NCI-H2196 (cell line): ENCODE measurements at regions not wholly inside any gene's neighbourhood (a gene's known extent, or its start where the extent isn't known, plus 50 kb on each side); places are given as distances from the start of the nearest gene placed in this dataset.
"Not testable (repeated sequence)": the region's sequence is repeated elsewhere in the genome, so short reads cannot be mapped to it uniquely, and the experiment has no call there.

ENCODE experiments used
- DNase-seq: peaks from one replicate; lab custom pipeline; 2025; ENCODE audit not compliant: unreplicated experiment; lab: John Stamatoyannopoulos, UW

GRCh38 chr2:53212576-53212975, 555.0 kb upstream of the CHAC2 start:
- no peak for DNase-seq

DNA sequence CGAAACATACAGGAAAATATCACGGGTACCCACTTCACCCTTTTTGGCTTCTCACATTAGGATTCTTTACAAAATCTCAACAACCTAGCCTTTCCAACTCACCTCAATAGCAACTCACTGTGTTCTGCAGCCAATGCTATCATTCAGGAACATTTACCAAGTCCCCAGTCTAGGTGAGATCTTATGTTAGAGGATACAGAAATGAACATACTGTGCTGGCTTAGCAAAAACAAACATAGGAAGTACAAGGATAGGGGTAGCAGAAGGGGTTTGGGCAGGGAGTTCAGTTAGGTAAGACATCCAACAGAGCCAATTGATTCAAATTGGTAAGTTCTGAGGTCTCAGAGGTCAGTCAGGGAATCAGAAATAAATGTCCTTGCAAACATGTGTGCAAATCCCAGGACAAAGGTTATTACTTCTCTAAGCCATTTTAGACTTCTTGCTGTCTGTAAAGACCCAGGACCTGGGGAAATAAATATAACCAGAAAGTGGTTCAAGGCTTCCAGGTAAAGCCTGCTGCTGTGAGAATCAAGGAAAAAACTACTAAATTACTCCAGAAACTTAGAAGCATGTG, 556.3 kb upstream of the CHAC2 start:
- DNase-seq, result no peak

DNA sequence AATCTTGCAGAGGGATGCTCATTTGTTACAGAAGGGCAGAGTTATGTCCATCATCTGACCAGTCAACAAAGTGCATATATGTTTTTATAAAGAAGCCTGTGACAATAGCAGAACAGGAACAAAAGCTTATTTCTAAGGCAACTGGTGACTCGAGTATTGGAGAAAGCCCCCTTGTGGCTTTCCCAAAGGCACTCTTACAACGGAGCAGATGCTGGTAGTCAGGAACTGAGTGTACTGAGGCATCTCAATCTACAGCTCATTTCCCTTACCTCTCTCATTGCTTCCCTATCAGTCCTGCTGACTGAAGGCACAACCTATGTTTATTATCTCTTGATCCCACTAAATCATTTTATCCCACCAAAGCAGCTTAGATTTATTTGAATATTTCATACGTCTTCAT, 557.1 kb upstream of the CHAC2 start:
- DNase-seq, result no peak

DNA sequence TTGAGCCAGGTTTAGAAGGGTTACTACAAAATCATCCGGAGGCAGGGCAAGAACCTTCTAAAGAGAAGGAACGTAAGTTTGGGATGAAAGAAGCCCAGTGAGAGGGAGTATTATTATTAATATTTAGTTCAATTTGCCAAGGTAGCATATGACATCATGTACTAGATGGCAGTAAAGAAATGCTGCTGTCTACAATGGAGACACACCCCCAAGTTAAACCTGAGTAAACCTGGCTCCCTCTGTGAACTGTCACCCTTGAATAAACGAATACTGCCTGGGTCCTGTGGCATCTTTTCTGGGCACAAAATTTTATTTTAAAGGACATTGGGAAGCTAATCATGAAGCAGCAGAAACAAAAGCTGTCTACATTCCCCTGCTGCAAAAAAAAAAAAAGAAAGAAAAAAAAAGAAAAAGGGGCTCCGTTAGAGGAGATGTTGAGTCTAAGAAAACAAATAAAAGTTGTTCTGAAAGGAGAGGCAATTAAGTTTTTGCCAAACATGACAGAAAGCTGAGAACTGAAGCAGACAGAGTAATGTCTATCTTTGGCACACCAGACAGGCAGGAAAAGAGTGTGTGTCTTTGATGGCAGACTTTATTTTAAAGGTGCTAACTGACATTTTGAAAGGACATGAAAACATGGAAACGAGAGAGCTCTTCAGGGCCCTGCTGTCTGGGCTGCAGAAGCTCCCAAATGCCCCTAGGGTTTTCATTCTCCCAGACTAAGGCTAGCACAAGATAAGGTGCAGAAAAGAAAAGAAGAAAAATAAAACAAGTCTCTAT, 557.7 kb upstream of the CHAC2 start:
- DNase-seq, result no peak

DNA sequence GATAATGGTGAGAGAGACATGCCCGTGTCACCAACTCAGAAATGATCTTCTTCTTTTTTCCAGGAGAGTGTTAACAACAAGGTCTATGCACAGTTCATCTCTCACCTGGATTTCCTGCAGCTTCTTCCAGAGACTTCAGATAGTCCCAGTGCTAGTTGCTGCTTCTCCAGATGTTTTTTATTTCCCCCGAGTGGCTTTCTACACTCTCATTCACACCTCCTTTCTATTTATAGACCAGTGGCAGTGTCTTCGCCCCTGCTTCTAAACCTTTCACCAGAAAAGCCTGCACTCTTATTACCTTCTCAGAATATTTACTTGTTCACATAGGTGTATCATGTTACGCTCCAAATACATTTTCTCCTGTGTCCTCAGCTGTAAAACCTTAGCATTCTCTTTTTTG, 558.8 kb upstream of the CHAC2 start:
- DNase-seq, result no peak

DNA sequence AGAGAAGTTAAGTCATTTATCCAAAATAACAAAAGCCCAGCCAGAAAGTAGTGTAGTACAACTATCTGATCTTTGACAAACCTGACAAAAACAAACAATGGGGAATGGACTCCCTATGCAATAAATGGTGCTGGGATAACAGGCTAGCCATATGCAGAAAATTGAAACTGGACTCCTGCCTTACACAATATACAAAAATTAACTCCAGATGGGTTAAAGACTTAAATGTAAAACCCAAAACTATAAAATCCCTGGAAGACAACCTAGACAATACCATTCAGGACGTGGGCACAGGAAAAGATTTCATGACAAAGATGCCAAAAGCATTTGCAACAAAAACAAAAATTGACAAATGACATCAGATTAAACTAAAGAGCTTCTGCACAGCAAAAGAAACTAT, 561.4 kb upstream of the CHAC2 start:
- not testable (repeated sequence) for DNase-seq

GRCh38 chr2:53202063-53202462, 565.5 kb upstream of the CHAC2 start:
- no peak for DNase-seq

- no peak for DNase-seq
Observed at GRCh38 chr2:53200072-53200471, 567.5 kb upstream of the CHAC2 start.

DNA sequence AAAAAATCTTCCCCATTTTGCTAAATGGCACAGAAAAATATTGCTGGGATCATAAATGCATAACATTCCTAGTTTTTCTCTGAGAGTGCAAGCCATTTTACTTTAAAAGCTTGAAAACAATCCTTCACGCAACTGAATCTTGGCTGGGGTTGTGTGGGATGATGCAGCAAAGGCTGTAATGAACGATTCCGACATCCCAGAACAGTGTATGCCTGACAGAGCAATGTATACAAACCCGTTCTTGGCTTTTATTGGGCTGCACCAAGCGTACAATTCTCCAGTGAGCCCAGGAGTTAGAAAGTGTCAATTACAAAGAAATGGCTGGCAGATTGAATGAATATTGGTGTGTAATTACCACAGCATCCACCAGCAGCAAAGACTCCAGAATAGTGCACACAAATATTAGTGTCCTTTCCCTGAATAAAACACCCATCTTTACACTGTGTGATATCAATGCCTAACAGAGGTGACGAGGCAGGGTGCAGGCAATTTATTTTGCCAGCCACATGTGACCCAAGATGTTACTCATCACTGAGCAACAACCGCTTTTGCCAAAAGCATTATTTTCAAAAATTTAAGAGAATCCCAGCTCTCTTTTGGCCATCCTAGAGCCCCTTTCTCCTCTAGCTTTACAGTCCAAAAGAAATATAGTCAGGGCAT, 578.6 kb upstream of the CHAC2 start:
- DNase-seq, result no peak

DNA sequence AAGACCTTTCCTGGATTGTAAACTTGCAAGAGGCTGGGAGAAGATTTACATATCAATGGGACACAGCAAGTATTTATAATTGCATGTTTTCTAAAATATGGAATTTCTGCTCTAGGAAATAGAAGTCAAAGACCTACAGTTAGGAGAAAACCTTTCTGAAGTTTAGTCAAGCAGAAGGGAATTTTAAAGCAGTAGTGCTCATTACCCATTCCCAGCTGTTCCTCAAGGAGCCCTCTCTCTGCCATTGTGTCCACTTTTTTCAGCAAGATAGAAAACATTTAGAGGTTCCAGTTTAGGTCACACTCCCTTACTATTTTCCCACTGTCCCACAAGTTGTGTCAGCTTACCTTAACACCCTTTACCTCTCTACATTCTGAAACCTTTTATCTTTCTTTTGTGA, 584.0 kb upstream of the CHAC2 start:
- DNase-seq, result no peak

DNA sequence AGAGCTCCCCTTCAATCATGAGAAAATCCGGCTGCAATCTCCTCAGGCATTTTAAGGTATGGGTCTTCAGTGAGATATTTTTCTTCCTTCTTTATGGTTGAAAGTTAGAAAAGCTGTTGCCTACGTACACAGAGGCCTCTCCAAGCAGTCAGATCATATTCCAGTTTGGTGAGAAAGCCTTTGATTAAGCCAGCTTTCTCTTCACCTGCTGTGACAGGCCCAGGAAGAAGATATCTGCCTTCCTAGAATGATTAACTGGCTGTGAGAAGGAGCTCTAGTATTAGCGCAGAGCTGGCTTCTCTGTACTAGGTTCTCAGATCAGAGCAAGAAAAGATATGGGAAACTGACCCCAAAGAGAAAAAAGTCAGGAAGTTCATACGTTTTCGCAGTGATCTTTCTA, 585.0 kb upstream of the CHAC2 start:
- no peak for DNase-seq

GRCh38 chr2:53181759-53182158, 585.8 kb upstream of the CHAC2 start:
- no peak for DNase-seq

DNA sequence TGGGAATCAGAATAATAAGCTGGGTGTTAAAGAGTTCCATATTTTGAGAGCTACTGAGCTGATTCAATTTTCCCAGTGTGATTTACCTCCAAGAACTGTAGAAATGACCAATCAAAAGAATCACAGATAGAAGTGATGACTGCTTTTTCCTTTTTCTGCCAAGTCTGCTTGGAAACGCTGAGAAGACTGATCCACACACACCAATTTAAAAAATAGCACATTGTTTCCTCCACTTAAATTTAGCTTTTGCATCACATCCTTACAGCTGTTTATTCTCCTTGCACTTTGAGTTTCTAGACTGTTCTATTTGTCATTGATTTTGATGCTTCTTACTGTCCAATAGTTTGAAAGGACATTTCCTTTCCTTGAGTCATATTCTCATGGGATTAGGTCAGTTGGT, 590.3 kb upstream of the CHAC2 start:
- no peak for DNase-seq

- no peak for DNase-seq
Observed at GRCh38 chr2:53174539-53174938, 593.1 kb upstream of the CHAC2 start.

DNA sequence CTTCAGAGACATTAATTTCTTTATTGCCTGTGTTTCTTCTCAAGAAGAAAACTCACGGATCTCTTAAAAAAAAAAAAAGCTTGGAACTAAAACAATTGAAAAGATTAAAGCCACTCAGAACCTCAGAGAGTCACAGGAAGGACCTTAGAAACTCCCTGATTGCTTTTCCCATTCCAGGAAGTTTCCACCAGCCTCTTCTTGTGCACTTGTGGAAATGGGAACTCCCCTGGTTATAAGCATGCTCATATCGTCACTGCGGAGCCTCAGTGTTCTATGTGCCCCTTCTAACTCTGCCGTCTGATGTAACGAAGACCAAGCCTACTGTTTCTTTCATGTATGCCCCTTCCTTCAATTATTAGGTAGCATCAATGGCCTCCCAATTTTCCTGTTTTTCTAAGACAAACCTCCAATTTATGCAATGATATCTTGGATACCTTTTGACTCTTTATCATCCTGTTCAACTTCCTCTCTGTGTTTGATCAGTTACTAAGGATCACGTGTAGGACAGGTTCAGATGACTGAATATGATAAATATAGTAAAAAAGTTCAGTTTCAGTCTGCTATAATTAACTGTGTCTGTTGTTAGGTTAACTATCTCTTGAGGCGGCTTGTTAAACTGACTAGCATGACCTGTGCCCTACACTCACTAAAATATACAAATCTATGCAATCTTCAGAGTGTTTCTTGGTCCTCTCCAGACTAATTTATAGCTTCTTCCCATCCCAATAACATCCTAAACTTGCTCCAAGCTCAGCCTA, 593.7 kb upstream of the CHAC2 start:
- DNase-seq, result no peak

- no peak for DNase-seq
Observed at GRCh38 chr2:53173091-53173490, 594.5 kb upstream of the CHAC2 start.

GRCh38 chr2:53170466-53170865, 597.1 kb upstream of the CHAC2 start:
- DNase-seq, result no peak

DNA sequence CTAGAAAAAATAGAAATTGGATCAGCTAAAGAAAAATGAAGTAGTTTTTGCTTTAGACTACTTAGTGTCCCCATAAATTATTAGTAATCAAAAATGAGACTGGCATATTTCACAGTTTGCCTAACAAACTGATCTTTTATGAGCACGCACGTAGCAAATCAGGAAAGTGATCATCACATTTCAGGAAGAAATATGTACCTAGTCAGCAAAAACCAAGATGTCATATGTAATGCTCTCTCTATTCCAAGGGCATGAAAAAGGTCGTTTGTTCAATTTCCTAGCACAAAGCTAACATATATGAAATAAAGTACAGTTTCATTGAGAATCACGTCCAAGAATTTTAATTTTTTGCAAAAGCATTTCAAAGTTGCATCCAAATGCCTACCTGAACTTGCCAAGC, 600.4 kb upstream of the CHAC2 start:
- no peak for DNase-seq

DNA sequence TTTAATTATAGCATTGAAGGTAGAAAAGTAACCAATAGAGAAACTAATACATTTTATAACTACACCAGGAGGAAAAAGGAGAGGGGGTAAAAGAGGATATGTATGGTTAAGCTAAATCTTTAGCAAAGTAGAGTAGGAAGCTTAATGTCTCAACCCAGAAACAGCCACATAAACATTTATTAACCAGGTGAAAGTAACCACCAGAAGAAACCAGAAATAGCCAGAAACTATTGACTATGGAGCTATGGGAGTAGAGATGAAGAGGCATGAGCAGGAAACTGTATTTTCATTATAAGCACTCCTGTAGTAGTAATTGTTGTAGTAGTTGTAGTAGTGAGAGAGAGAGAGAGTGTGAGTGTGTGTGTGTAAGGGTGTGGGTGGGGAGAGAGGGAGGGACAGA, 617.5 kb upstream of the CHAC2 start:
- DNase-seq, result no peak

GRCh38 chr2:53148221-53148620, 619.4 kb upstream of the CHAC2 start:
- no peak for DNase-seq

GRCh38 chr2:53131416-53131815, 636.2 kb upstream of the CHAC2 start:
- no peak for DNase-seq

- DNase-seq, result no peak
Observed at GRCh38 chr2:53130441-53130943, 637.1 kb upstream of the CHAC2 start.
